ENCODE measurements at regions not wholly inside any gene's neighbourhood (a gene's known extent, or its start where the extent isn't known, plus 50 kb on each side); places are given as distances from the start of the nearest gene placed in this dataset.
"Not testable (repeated sequence)": the region's sequence is repeated elsewhere in the genome, so short reads cannot be mapped to it uniquely, and the experiment has no call there.

DNA sequence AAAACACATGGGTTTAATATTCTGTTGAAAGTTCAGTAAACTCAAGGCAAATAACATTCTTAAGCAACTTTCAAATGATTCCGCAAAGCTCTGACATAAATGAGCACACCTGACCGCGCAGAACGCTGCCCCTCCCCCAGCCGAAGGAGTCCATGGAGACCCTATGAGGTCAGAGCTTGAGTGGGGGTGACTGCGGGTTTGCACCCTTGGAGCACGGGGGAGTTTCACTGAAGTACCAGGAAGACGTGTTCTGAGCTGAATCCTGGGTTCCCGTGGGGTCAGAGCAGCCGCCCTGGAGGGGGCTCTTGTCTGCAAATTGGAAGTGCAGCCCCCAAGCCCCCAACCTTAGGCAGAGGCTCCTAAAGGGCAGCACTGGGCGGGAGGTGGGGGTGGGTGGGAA is 324.1 kb upstream of the SFSWAP start:
- peaks cover 12 to 42% (median 25%) of the 10 kb centered on the region in 3 donors for H3K27me3 Mint-ChIP-seq
- H3K36me3 Mint-ChIP-seq: no peaks in the 10 kb centered on the region
- DNase-seq (no peak), ATAC-seq (ENCODE audit: low read depth in 2 of 2) (no peak)
- no peaks in the 10 kb centered on the region for H3K9me3 Mint-ChIP-seq
- no peak overlapping the region for H3K27ac Mint-ChIP-seq
- no peaks in the 10 kb centered on the region for H3K4me1 Mint-ChIP-seq
- peak overlapping the region in 1 of 8 donors; percentile 41 for H3K4me3 Mint-ChIP-seq

DNA sequence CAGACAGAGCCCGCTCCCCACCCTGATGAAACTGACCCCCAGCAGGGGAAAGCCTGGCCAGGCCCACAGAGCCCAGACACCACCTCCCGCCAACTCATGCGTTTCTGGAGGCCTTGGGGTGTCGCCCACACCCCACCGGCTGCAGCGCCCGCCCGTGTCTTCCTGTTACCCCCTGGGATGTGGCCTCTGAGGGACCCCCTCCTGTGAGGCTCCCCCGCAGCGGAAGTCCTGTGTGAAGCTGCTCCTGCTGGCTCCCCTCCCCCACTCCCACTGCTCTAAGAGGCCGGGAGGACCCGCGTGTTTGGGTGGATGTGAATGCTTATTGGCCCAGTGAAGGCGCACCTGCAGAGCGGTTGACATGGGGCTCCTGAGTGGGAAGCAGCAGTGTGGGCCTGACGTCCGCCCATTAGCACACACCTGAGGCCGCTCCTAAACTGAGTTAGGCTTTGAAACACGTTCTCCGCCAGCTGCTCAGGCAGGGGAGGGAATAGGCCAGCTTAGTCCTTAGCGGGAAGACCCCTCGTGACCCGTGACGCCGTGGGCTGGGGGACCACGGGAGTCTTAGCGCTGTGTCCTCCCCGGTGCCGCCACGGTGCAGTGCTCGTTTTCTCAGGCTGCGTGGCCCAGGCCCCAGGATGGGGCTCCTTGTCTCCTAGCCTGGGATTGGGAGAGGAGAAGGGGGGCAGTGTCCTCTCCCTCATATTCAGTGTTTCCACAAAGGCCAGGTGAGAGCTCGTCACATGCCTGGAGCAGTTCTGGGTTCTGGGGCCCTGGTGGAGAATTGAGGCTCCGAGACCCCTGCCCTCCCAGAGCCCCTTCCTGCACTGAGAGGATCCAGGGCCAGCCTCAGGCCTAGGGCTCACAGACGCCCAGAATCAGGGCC is 323.4 kb upstream of the SFSWAP start:
- H3K36me3 Mint-ChIP-seq: no peaks in the 10 kb centered on the region
- peaks cover 12 to 42% (median 25%) of the 10 kb centered on the region in 3 donors for H3K27me3 Mint-ChIP-seq
- DNase-seq: no peak
- H3K9me3 Mint-ChIP-seq: no peaks in the 10 kb centered on the region
- peak overlapping the region in 1 of 8 donors; percentile 60 for H3K4me3 Mint-ChIP-seq
- no peak overlapping the region for H3K27ac Mint-ChIP-seq
- no peak for ATAC-seq (ENCODE audit: low read depth in 2 of 2)
- no peaks in the 10 kb centered on the region for H3K4me1 Mint-ChIP-seq

DNA sequence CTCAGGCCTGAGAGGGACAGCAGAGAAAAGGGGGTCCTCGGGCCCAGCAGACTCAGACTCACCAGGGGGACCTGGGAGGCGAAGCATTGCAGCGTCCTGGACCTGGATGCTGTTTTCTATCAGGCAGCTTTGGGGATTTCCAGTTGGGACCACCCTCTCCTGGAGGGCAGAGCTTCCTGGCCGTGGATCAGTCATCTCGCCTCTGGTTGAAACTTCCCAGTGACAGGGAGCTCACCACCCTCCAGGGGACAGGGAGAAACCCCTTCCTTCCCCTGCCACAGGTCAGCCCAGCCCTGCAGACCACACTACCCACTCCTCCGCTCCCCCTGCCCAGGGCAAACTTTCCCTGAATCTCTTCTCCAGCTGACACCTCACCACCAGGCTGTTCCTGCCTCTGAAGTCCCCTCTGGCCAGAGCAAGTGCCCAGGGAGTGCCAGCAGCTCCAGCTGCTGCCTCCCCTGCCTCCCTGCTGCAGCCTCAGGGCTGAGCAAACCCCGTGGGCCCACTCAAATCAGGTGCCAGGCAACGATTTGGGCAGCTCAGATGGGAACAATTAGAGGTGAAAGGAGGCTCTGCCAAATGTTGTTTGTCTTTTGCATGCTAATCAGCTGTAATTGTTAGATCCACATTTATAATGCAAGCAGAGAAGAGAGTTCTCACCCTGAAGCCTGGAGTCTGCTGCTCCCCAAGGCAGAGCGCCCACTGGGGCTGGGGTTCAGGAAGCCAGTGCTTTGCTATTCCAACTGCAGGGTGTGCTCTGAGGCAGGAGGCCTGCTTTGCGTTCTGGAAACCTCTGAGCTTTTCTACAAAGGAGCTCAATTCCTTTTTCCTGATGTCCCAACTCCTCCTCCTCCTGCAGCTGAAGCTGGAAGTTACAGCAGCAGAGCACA is 322.5 kb upstream of the SFSWAP start:
- not testable (repeated sequence) for DNase-seq; ATAC-seq (ENCODE audit: low read depth in 2 of 2); H3K27ac Mint-ChIP-seq; H3K4me1 Mint-ChIP-seq; H3K9me3 Mint-ChIP-seq; H3K36me3 Mint-ChIP-seq; H3K4me3 Mint-ChIP-seq
- H3K27me3 Mint-ChIP-seq: peaks cover 12 to 38% (median 21%) of the 10 kb centered on the region in 3 donors

DNA sequence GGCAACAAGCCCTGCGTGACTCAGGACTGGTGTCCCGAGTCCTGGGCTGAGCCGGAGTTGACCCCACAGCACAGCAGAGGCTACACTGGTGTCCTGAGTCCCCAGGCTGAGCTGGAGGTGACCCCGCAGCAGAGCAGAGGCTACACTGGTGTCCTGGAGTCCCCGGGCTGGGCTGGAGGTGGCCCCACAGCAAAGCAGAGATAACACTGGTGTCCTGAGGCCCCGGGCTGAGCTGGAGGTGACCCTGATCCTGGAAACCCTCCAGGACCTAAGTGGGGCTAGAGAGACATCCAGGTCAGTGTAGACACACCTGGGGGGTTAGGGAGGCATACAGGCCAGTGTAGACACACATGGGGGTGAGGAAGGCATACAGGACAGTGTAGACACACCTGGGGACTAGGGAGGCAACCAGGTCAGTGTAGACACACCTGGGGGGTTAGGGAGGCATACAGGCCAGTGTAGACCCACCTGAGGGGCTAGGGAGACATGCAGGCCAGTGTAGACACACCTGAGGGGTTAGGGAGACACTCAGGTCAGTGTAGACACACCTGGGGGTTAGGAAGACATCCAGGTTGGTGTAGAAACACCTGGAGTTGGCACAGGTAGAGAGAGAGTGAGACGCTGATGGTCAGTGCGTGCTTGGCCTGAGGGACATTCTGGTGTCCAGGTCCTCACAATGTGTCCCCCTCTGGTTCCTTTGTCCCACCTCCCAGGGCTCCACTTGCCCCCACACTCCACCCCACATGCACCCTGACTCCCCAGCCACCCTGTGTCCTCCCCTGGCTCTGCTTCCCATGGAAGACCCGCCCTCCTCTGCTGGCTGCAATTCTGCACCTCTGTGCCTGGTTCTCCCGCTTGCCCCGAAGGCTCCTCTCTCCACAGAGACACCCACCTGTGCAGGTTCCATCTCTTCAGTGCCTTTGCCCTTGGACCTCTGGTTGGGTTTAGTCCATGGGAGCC is 321.6 kb upstream of the SFSWAP start:
- ATAC-seq (ENCODE audit: low read depth in 2 of 2) (no peak), DNase-seq (no peak)
- no peaks in the 10 kb centered on the region for H3K4me1 Mint-ChIP-seq
- no peak overlapping the region for H3K27ac Mint-ChIP-seq
- peaks cover 12 to 31% (median 16%) of the 10 kb centered on the region in 3 donors for H3K27me3 Mint-ChIP-seq
- H3K9me3 Mint-ChIP-seq: peaks cover 0 to 4% (median 0%) of the 10 kb centered on the region in 7 donors
- no peaks in the 10 kb centered on the region for H3K36me3 Mint-ChIP-seq
- no peak overlapping the region for H3K4me3 Mint-ChIP-seq

DNA sequence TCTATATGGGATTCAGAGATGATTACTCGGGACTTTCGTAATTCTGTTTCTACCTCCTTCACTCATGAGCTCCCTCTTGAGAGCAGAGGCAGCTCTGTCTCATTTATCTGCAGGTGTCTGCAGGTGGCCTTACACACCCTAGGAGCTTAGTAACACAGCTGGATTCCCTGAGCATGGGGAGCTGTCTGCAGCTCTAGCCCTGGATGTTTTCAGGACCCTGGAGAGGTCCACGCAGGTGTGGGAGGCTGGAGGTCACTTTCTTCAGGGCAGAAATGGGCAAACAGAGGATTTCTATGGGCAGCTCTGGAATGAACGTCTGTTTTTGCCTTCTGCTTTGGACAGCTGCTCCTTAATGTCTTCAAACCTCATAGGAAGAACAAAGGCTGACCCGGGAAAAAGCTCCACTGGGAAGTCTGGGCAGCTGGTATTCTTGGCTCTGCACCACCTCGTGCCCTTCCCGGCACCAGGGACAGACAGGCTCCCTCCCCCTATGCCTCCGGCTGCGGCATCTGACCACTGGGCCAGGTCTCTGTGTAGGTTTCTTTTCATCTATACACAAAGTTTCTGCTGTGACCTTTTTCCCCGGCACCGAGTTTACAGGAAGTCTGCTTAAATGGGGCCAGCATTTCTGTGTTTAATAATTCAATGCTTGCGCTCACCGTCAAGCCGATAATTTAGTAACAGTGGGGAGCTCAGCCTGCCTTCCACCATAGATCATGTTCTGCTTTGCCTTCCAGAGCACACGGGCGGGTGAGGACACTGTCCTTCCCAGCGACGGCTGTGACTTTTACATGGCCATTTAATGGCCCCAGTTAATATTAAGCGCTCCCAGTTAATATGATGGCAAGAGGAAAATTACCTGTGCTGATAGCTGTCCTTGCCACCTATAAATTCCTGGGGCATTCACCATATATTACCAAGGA is 320.2 kb upstream of the SFSWAP start:
- DNase-seq (no peak), ATAC-seq (ENCODE audit: low read depth in 2 of 2) (no peak)
- Mint-ChIP-seq H3K27ac (no peak overlapping the region), H3K9me3 (peaks cover 0 to 7% (median 2%) of the 10 kb centered on the region in 7 donors), H3K27me3 (peaks cover 12 to 20% (median 16%) of the 10 kb centered on the region in 3 donors), H3K4me1 (no peaks in the 10 kb centered on the region), H3K36me3 (no peaks in the 10 kb centered on the region), H3K4me3 (no peak overlapping the region)

DNA sequence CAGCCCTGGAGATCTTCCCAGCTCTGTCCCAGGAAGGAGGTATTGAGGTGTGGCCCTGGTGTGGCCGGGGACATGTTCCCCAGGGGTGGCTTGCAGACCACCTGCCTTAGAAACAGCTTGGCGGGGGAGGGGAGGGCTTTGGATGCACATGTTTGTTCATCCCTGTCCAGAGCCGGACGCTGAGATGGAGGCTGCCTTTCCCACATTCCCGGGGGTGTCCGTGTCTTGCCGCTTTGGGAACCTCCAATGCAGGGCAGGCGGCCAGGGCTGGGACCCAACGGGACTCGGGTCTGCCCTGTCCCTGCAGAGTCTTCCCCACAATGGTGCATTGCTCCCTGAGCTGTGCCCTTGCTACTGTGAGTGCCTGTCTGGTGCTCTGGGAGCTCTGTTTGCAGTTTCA is 319.5 kb upstream of the SFSWAP start:
- DNase-seq: no peak
- Mint-ChIP-seq H3K27ac (peak overlapping the region in 1 of 6 donors; percentile 57), H3K4me1 (no peaks in the 10 kb centered on the region)

DNA sequence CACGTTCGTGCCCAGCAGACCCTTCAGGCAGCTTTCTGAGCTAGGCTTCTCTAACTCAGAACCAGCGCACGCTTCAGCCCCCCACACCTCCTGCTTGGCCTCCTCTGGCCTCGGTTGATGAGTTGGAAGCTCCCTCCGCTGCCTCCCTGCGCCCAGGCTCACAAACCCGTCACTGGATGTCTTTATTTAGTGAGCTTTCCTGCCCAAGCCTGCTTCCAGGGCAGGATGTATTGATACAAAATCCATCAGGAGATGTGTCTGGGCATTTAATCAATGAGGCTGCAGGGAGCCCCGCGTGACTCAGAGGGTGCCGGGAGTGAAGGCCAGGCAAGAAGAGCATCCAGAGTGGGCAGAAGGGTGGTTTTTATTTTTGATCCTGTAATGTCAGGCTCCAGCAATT is 316.1 kb upstream of the SFSWAP start:
- not testable (repeated sequence) for H3K4me1 Mint-ChIP-seq, H3K4me3 Mint-ChIP-seq
- peaks cover 13 to 31% (median 27%) of the 10 kb centered on the region in 7 donors for H3K9me3 Mint-ChIP-seq

More for the DNA sequence above, 319.5 kb upstream of the SFSWAP start:
- H3K9me3 Mint-ChIP-seq: peaks cover 0 to 7% (median 2%) of the 10 kb centered on the region in 7 donors
- no peak overlapping the region for H3K4me3 Mint-ChIP-seq
- H3K36me3 Mint-ChIP-seq: no peaks in the 10 kb centered on the region
- ATAC-seq (ENCODE audit: low read depth in 2 of 2): no peak
- peaks cover 12 to 16% (median 16%) of the 10 kb centered on the region in 3 donors for H3K27me3 Mint-ChIP-seq

DNA sequence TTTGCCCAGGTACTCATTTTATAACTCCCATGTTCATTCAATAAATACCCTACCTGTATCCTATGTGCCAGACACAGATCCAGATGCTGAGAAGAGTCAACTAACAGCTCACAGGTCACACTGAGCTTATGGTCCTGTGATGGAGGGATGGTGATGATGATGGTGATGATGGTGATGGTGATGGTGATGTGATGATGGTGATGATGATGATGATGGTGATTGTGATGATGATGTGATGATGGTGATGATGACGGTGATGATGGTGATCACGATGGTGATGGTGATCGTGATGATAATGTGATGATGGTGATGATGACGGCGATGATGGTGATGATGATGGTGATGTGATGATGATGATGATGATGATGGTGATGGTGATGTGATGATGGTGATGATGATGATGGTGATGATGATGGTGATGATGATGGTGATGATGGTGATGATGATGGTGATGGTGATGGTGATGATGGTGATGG is 315.6 kb upstream of the SFSWAP start:
- not testable (repeated sequence) for ATAC-seq (ENCODE audit: low read depth in 2 of 2)

More for the DNA sequence above, 316.1 kb upstream of the SFSWAP start:
- not testable (repeated sequence) for DNase-seq; H3K27ac Mint-ChIP-seq; ATAC-seq (ENCODE audit: low read depth in 2 of 2)
- H3K27me3 Mint-ChIP-seq: peaks cover 6 to 16% (median 8%) of the 10 kb centered on the region in 3 donors
- H3K36me3 Mint-ChIP-seq: peaks cover 3 to 13% of the 10 kb centered on the region in 2 donors

DNA sequence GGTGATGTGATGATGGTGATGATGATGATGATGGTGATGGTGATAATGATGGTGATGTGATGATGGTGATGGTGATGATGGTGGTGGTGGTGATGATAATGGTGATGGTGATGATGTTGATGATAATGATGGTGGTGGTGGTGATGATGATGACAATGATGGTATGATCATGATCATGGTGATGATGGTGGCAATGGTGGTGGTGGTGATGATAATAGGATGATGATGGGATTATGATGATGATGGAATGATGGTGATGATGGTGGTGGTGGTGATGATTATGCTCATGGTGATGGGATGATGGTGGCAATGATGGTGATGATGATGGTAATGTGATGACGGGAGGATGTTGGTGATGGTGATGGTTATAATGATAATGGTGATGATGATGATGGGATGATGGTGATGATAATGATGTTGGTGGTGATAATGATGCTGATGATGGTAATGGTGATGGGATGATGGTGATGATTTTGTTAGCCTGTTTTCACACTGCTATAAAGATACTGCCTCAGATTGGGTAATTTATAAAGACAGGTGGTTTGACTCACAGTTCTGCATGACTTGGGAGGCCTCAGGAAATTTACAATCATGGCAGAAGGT is 314.8 kb upstream of the SFSWAP start:
- ATAC-seq (ENCODE audit: low read depth in 2 of 2): no peak
- no peak overlapping the region for H3K27ac Mint-ChIP-seq

More for the DNA sequence above, 315.6 kb upstream of the SFSWAP start:
- not testable (repeated sequence) for H3K4me1 Mint-ChIP-seq, H3K27ac Mint-ChIP-seq, H3K4me3 Mint-ChIP-seq, DNase-seq
- Mint-ChIP-seq H3K36me3 (peaks cover 3 to 13% of the 10 kb centered on the region in 2 donors), H3K9me3 (peaks cover 13 to 31% (median 27%) of the 10 kb centered on the region in 7 donors), H3K27me3 (peaks cover under 1 to 11% (median 3%) of the 10 kb centered on the region in 3 donors)

DNA sequence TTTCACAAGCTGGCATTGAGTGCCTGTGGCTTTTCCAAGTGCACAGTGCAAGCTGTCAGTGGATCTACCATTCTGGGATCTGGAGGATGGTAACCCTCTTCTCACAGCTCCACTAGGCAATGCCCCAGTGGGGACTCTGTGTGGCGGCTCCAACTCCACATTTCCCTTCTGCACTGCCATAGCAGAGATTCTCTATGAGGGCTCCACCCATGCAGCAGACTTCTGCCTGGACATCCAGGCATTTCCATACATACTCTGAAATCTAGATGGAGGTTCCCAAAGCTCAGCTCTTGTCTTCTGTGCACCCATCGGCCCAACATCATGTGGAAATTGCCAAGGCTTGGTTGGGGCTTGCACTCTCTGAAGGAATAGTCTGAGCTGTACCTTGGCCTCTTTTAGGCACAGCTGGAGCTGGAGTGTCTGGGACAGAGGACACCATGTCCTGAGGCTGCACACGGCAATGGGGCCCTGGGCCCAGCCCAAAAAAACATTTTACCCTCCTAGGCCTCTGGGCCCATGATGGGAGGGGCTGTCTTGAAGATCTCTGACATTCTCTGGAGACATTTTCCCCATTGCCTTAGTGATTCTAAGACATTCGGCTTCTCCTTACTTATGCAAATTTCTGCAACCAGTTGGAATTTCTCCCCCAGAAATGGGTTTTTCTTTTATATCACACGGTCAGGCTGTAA is 313.3 kb upstream of the SFSWAP start:
- H3K27ac Mint-ChIP-seq: no peak overlapping the region
- H3K9me3 Mint-ChIP-seq: peaks cover 13 to 31% (median 27%) of the 10 kb centered on the region in 7 donors
- peaks cover 3 to 13% of the 10 kb centered on the region in 2 donors for H3K36me3 Mint-ChIP-seq
- no peaks in the 10 kb centered on the region for H3K4me1 Mint-ChIP-seq
- ATAC-seq (ENCODE audit: low read depth in 2 of 2) (no peak), DNase-seq (no peak)
- peaks cover 0 to 4% (median 3%) of the 10 kb centered on the region in 3 donors for H3K27me3 Mint-ChIP-seq
- no peak overlapping the region for H3K4me3 Mint-ChIP-seq

More for the DNA sequence above, 314.8 kb upstream of the SFSWAP start:
- Mint-ChIP-seq H3K4me1 (no peaks in the 10 kb centered on the region), H3K36me3 (peaks cover 3 to 13% of the 10 kb centered on the region in 2 donors), H3K4me3 (no peak overlapping the region), H3K27me3 (peaks cover 0 to 4% (median 0%) of the 10 kb centered on the region in 3 donors), H3K9me3 (peaks cover 13 to 31% (median 27%) of the 10 kb centered on the region in 7 donors)
- DNase-seq: no peak

DNA sequence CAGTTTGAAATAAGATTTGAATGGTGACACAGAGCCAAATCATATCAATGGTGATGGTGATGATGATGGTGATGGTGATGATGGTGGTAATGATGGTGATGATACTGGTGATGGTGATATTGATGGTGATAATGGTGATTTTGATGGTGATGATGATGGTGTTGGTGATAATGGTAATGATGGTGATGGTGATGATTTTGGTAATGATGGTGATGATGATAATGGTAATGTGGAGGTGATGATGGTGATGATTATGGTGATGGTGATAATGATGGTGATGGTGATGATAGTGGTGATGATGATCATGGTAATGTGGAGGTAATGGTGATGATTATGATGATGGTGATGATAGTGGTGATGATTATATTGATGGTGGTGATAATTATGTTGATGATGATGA is 311.9 kb upstream of the SFSWAP start:
- Mint-ChIP-seq H3K36me3 (peaks cover 3 to 13% of the 10 kb centered on the region in 2 donors), H3K4me3 (no peak overlapping the region), H3K27ac (no peak overlapping the region), H3K4me1 (no peaks in the 10 kb centered on the region), H3K27me3 (peaks cover 0 to 5% (median 4%) of the 10 kb centered on the region in 3 donors), H3K9me3 (peaks cover 13 to 30% (median 27%) of the 10 kb centered on the region in 7 donors)
- DNase-seq (no peak), ATAC-seq (ENCODE audit: low read depth in 2 of 2) (no peak)

Measured in naive B cell (primary cell).